ENCODE measurements at regions not wholly inside any gene's neighbourhood (a gene's known extent, or its start where the extent isn't known, plus 50 kb on each side); places are given as distances from the start of the nearest gene placed in this dataset.
"Not testable (repeated sequence)": the region's sequence is repeated elsewhere in the genome, so short reads cannot be mapped to it uniquely, and the experiment has no call there.

- Mint-ChIP-seq H3K36me3 (ENCODE audit: low read depth) (no peaks in the 10 kb centered on the region), H3K4me1 (peaks cover 1% of the 10 kb centered on the region), H3K27ac (no peak overlapping the region), H3K4me3 (no peak overlapping the region), H3K27me3 (peaks cover 4% of the 10 kb centered on the region), H3K9me3 (peaks cover 4% of the 10 kb centered on the region)
- CTCF ChIA-PET, result no interaction called here
- POLR2A ChIA-PET, result no interaction called here
- DNase-seq, result no peak
Observed at GRCh38 chr2:200125444-200126284, 170.3 kb downstream of the MAIP1 start.

- DNase-seq; H3K27me3 Mint-ChIP-seq; H3K27ac Mint-ChIP-seq; POLR2A ChIA-PET; H3K9me3 Mint-ChIP-seq; H3K36me3 Mint-ChIP-seq (ENCODE audit: low read depth); CTCF ChIA-PET; H3K4me1 Mint-ChIP-seq; H3K4me3 Mint-ChIP-seq: not testable (repeated sequence)
Observed at GRCh38 chr2:200126285-200126670, 170.9 kb downstream of the MAIP1 start.

DNA sequence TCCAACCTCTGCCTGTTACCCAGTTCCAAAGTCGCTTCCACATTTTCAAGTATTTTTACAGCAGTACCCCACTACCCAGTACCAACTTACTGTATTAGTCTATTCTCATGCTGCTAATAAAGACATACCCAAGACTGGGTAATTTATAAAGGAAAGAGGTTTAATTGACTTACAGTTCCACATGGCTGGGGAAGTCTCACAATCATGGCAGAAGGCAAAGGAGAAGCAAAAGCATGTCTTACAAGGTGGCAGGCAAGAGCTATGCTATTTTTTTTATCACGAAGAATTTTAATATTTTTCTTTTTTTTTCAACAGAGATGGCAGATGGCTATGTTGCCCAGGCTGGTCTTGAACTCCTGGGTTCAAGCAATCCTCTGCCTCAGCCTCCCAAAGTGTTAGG is 171.3 kb downstream of the MAIP1 start:
- H3K27ac Mint-ChIP-seq; DNase-seq; H3K27me3 Mint-ChIP-seq; H3K9me3 Mint-ChIP-seq; H3K4me3 Mint-ChIP-seq; POLR2A ChIA-PET; H3K4me1 Mint-ChIP-seq; H3K36me3 Mint-ChIP-seq (ENCODE audit: low read depth); CTCF ChIA-PET: not testable (repeated sequence)

DNA sequence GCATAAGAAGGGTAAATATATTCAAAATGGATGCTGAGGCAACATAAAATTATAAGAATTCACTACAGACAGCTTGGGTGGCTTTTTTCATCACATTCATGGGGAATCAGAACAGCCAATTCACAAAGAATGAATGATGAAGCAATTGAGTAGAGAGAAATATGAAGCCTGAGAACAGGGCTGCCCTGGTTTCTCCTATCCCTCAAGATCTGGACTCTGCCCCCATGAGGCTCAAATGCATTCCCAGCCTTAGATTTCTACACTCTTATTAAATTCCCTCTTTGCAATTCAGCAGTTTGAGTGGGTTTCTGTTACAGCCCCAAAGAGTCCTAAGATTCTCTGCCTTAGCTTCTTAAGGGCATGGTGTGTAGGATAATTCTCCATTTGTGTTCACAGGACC is 172.5 kb downstream of the MAIP1 start:
- DNase-seq, result no peak
- H3K4me3 Mint-ChIP-seq, result no peak overlapping the region
- H3K36me3 Mint-ChIP-seq (ENCODE audit: low read depth), result no peaks in the 10 kb centered on the region
- H3K27me3 Mint-ChIP-seq, result peaks cover 4% of the 10 kb centered on the region
- peaks cover 4% of the 10 kb centered on the region for H3K9me3 Mint-ChIP-seq
- ChIA-PET POLR2A (no interaction called here), CTCF (no interaction called here)
- no peaks in the 10 kb centered on the region for H3K4me1 Mint-ChIP-seq
- no peak overlapping the region for H3K27ac Mint-ChIP-seq

DNA sequence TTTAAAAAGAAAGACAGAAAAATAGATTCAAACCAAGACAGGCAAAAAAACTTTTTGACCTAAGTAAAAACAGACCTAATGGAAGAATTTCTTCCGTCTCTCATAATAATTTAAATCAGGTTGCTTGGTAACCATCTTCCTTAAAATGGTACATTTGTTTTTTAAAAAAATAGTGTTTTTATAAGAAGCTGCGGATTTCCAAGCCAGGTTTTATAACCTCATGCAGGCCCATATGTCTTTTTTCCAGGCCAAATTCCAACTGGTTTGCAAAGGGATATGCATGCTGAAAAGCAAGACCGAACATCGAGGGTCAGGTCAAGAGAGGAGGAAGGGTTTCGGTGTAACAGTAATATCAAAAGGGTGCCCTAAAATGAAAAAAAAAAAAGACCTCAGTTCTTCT is 172.9 kb downstream of the MAIP1 start:
- no peaks in the 10 kb centered on the region for H3K4me1 Mint-ChIP-seq
- DNase-seq, result no peak
- ChIA-PET POLR2A (no interaction called here), CTCF (no interaction called here)
- peaks cover 9% of the 10 kb centered on the region for H3K27me3 Mint-ChIP-seq
- H3K36me3 Mint-ChIP-seq (ENCODE audit: low read depth), result no peaks in the 10 kb centered on the region
- no peak overlapping the region for H3K27ac Mint-ChIP-seq
- no peak overlapping the region for H3K4me3 Mint-ChIP-seq
- peaks cover 4% of the 10 kb centered on the region for H3K9me3 Mint-ChIP-seq

GRCh38 chr2:200129721-200130462 is 174.5 kb downstream of the MAIP1 start:
- CTCF ChIA-PET, result no interaction called here
- POLR2A ChIA-PET, result no interaction called here
- Mint-ChIP-seq H3K4me1 (no peaks in the 10 kb centered on the region), H3K4me3 (no peak overlapping the region), H3K9me3 (peaks cover 3% of the 10 kb centered on the region), H3K36me3 (ENCODE audit: low read depth) (no peaks in the 10 kb centered on the region), H3K27me3 (peaks cover 9% of the 10 kb centered on the region), H3K27ac (no peak overlapping the region)
- no peak for DNase-seq

GRCh38 chr2:200130762-200131166 is 175.4 kb downstream of the MAIP1 start:
- Mint-ChIP-seq H3K27me3 (peaks cover 9% of the 10 kb centered on the region), H3K4me3 (no peak overlapping the region), H3K36me3 (ENCODE audit: low read depth) (no peaks in the 10 kb centered on the region), H3K27ac (no peak overlapping the region), H3K9me3 (no peaks in the 10 kb centered on the region), H3K4me1 (no peaks in the 10 kb centered on the region)
- CTCF ChIA-PET, result no interaction called here
- no peak for DNase-seq
- POLR2A ChIA-PET, result no interaction called here

DNA sequence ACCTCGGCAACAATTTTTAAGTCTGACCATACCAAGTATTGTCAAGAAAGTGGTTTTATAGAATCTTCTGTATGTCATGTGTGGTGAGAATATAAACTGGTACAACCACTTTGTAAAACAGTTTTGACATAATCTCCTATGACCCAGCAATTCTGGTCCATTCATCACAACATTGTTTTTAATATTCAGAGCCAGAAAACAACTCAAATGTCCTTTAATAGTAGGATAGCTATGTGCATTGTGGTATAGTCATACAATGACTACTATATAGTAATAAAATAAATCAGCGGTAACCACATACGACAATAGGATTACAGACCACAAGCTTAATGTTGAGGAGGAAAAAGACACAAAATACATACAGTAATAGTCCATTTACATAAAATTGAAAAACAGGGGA is 175.2 kb upstream of the SPATS2L start:
- POLR2A ChIA-PET, result no interaction called here
- CTCF ChIA-PET, result no interaction called here
- no peak for DNase-seq
- Mint-ChIP-seq H3K27ac (no peak overlapping the region), H3K9me3 (no peaks in the 10 kb centered on the region), H3K36me3 (ENCODE audit: low read depth) (no peaks in the 10 kb centered on the region), H3K4me3 (no peak overlapping the region), H3K27me3 (peaks cover 9% of the 10 kb centered on the region), H3K4me1 (no peaks in the 10 kb centered on the region)

DNA sequence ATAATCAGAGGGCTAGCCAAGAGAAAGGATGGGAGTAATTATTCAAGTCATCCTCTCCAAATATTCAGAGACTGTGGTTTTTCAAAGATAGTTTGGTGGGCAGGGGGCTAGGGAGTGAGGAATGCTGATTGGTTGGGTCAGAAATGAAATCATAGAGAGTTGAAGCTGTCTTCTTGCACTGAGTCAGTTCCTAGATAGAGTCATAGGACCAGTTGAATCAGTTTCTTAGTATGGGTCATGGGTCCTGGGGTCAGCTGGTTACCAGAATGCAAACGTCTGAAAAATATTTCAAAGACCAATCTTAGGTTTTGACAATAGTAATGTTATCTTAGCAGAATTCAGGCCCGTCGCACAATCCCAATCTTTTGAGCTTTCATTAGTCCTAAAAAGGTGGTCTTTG is 171.4 kb upstream of the SPATS2L start:
- H3K4me1 Mint-ChIP-seq, result no peaks in the 10 kb centered on the region
- POLR2A ChIA-PET, result no interaction called here
- no peak overlapping the region for H3K27ac Mint-ChIP-seq
- H3K4me3 Mint-ChIP-seq, result no peak overlapping the region
- H3K36me3 Mint-ChIP-seq (ENCODE audit: low read depth), result no peaks in the 10 kb centered on the region
- CTCF ChIA-PET, result no interaction called here
- no peaks in the 10 kb centered on the region for H3K9me3 Mint-ChIP-seq
- DNase-seq, result no peak
- peaks cover 9% of the 10 kb centered on the region for H3K27me3 Mint-ChIP-seq

DNA sequence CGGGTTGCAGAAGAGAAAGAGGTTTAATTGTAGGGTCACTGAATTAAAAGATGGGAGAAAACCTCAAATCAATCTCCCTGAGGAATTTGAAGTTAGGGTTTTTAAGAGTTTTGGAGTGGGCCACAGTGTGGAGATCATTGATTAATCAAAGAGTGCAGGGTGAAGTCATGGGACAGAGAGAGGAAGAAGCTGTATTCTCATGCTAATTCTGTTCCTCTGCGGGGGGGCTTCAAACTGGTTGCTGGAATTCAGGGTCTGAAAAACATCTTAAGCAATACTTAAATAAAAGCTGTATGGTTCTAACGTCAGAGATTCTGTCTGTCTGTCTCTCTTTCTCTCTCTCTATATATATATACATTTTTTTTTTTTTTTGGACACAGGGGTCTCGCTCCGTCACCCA is 169.8 kb upstream of the SPATS2L start:
- ChIA-PET CTCF (no interaction called here), POLR2A (no interaction called here)
- Mint-ChIP-seq H3K9me3 (no peaks in the 10 kb centered on the region), H3K27ac (no peak overlapping the region), H3K4me3 (no peak overlapping the region), H3K4me1 (no peaks in the 10 kb centered on the region), H3K27me3 (peaks cover 9% of the 10 kb centered on the region), H3K36me3 (ENCODE audit: low read depth) (no peaks in the 10 kb centered on the region)
- DNase-seq, result no peak

DNA sequence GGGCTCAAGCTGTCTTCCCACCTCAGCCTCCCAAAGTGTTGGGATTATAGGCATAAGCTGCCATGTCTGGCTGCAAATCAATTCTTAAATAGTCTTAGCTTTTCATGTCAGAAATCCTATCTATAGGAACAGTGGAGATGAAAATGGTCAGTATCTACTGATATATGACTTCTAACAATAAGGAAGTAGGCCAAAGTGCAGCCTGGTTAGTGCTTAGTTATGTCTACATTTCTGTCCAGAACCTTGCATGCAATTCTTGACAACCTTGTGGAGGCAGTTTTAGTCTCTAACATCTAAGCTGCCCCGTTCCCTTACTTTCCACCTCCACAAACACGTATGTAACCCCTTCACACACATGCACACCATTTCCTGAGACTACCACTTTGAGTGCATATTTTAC is 169.2 kb upstream of the SPATS2L start:
- H3K36me3 Mint-ChIP-seq (ENCODE audit: low read depth), result no peaks in the 10 kb centered on the region
- POLR2A ChIA-PET, result no interaction called here
- H3K9me3 Mint-ChIP-seq, result no peaks in the 10 kb centered on the region
- CTCF ChIA-PET, result no interaction called here
- H3K4me3 Mint-ChIP-seq, result no peak overlapping the region
- H3K27me3 Mint-ChIP-seq, result peaks cover 9% of the 10 kb centered on the region
- no peak overlapping the region for H3K27ac Mint-ChIP-seq
- DNase-seq, result no peak
- H3K4me1 Mint-ChIP-seq, result no peaks in the 10 kb centered on the region

- Mint-ChIP-seq H3K4me1 (no peaks in the 10 kb centered on the region), H3K27me3 (peaks cover 8% of the 10 kb centered on the region), H3K27ac (no peak overlapping the region), H3K4me3 (no peak overlapping the region), H3K9me3 (no peaks in the 10 kb centered on the region), H3K36me3 (ENCODE audit: low read depth) (no peaks in the 10 kb centered on the region)
- POLR2A ChIA-PET, result no interaction called here
- CTCF ChIA-PET, result no interaction called here
- DNase-seq, result no peak
Observed at GRCh38 chr2:200137691-200138090, 168.8 kb upstream of the SPATS2L start.

DNA sequence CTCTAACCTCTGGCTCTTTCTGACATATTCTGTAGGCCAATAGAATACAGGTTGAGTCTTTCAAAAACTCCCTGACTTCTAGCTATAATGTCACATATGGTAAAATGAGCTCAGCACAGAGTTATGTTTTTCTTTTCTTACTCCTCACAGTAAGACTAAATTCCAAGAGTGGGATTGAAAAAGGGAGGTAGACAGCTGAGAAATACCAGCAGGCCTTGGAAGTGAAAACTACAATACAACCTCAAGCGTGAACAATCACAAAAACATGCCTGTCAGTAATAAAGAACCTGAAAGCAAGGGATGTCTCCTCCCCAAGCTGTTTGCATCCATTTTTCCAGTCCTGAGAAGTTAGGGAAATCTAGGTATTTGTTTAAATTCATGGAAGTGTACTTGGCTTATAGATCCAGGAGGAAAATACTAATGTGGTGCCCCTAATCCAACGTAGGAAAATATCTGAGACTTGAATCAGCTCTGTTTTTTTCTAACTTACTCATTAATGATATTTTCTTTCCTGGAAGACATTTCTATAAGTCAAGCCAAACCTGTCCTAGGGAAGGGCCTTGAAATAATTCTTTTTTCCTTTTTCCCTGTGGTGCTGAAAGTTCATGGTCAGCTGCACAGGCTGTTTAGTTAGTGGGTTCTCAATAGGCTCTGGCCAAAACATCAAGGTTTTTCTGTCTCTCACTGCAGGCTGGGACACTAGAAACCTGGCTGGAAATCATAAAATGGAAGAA is 167.9 kb upstream of the SPATS2L start:
- Mint-ChIP-seq H3K4me1 (no peaks in the 10 kb centered on the region), H3K27me3 (peaks cover 2% of the 10 kb centered on the region), H3K36me3 (ENCODE audit: low read depth) (no peaks in the 10 kb centered on the region), H3K9me3 (no peaks in the 10 kb centered on the region), H3K27ac (no peak overlapping the region), H3K4me3 (no peak overlapping the region)
- CTCF ChIA-PET, result no interaction called here
- POLR2A ChIA-PET, result no interaction called here
- DNase-seq, result no peak

DNA sequence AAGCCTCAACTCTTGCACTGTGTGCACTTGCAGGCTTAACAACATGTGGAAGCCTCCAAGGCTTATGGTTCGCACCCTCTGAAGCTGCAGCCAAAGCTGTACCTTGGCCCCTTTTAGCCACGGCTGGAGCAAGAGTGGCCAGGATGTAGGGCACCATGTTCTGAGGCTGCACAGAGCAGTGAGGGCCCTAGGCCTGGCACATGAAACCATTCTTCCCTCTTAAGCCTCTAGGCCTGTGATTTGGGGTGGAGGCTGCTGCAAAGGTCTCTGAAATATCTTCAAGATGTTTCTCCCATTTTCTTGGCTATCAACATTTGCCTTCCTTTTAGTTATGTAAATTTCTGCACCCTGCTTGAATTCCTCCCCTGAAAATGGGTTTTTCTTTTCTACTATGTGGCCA is 161.9 kb upstream of the SPATS2L start:
- no peaks in the 10 kb centered on the region for H3K36me3 Mint-ChIP-seq (ENCODE audit: low read depth)
- H3K27me3 Mint-ChIP-seq, result peaks cover 6% of the 10 kb centered on the region
- peaks cover 2% of the 10 kb centered on the region for H3K9me3 Mint-ChIP-seq
- H3K27ac Mint-ChIP-seq, result no peak overlapping the region
- H3K4me3 Mint-ChIP-seq, result no peak overlapping the region
- CTCF ChIA-PET, result no interaction called here
- POLR2A ChIA-PET, result no interaction called here
- H3K4me1 Mint-ChIP-seq, result no peaks in the 10 kb centered on the region
- DNase-seq, result no peak

All from activated CD4-positive, alpha-beta memory T cell treated with anti-CD3 and anti-CD28 coated beads, Interleukin-2, amount 10 ng/mL, durations not matched to agents 7 days and 5 days (primary cell).